ENCODE measurements at regions not wholly inside any gene's neighbourhood (a gene's known extent, or its start where the extent isn't known, plus 50 kb on each side); places are given as distances from the start of the nearest gene placed in this dataset.
"Not testable (repeated sequence)": the region's sequence is repeated elsewhere in the genome, so short reads cannot be mapped to it uniquely, and the experiment has no call there.

- no peak for DNase-seq (ENCODE audit: low spot score)
- Histone ChIP-seq H3K36me3 (ENCODE audit: insufficient read depth, low read length) (no peaks in the 10 kb centered on the region), H4K20me1 (ENCODE audit: insufficient read depth, low read length) (no peaks in the 10 kb centered on the region), H2AFZ (ENCODE audit: low read length) (no peak overlapping the region), H3K4me2 (ENCODE audit: low read length) (no peak overlapping the region), H3K79me2 (ENCODE audit: insufficient read depth, low read depth, low read length) (no peaks in the 10 kb centered on the region), H3K4me1 (ENCODE audit: insufficient read depth, low read length, poor library complexity, severe bottlenecking) (no peaks in the 10 kb centered on the region), H3K4me3 (ENCODE audit: low read depth, low read length, poor library complexity, severe bottlenecking) (no peak overlapping the region), H3K9me2 (ENCODE audit: insufficient read depth, low read length) (no peaks in the 10 kb centered on the region), H3K27ac (ENCODE audit: low read depth, low read length, poor library complexity, severe bottlenecking) (no peak overlapping the region), H3K9me3 (ENCODE audit: low read length) (no peaks in the 10 kb centered on the region)
- BruUV-seq (replicated peaks) = no TSS peak
- intact Hi-C loops (cut with micrococcal nuclease; ENCODE audit: unreplicated experiment) = no loop called here
- ChIA-PET POLR2A (no interaction called here), CTCF (ENCODE audit: unreplicated experiment) (no interaction called here)
- no peak for TF ChIP-seq EZH2phosphoT487 (IDR thresholded peaks at IDR 0.05; ENCODE audit: borderline replicate concordance, low read depth, low read length)
- TF ChIP-seq CTCF (conservative IDR thresholded peaks at IDR 0.05; ENCODE audit: low read length) = no peak
These were observed 177.3 kb downstream of the BANP start for GRCh38 chr16:88128556-88128955.

GRCh38 chr16:88129133-88129532 lies 177.9 kb downstream of the BANP start:
- H4K20me1 ChIP-seq (ENCODE audit: insufficient read depth, low read length); H3K9me3 ChIP-seq (ENCODE audit: low read length); BruUV-seq (replicated peaks); H3K9me2 ChIP-seq (ENCODE audit: insufficient read depth, low read length); H3K36me3 ChIP-seq (ENCODE audit: insufficient read depth, low read length); H3K79me2 ChIP-seq (ENCODE audit: insufficient read depth, low read depth, low read length); H3K27ac ChIP-seq (ENCODE audit: low read depth, low read length, poor library complexity, severe bottlenecking); CTCF ChIA-PET (ENCODE audit: unreplicated experiment); intact Hi-C loops (cut with micrococcal nuclease; ENCODE audit: unreplicated experiment); H3K4me2 ChIP-seq (ENCODE audit: low read length); H3K4me3 ChIP-seq (ENCODE audit: low read depth, low read length, poor library complexity, severe bottlenecking); POLR2A ChIA-PET; H3K4me1 ChIP-seq (ENCODE audit: insufficient read depth, low read length, poor library complexity, severe bottlenecking); DNase-seq (ENCODE audit: low spot score); H2AFZ ChIP-seq (ENCODE audit: low read length): not testable (repeated sequence)

GRCh38 chr16:88130016-88130415 lies 178.8 kb downstream of the BANP start:
- Histone ChIP-seq H3K4me3 (ENCODE audit: low read depth, low read length, poor library complexity, severe bottlenecking) (no peak overlapping the region), H3K36me3 (ENCODE audit: insufficient read depth, low read length) (no peaks in the 10 kb centered on the region), H3K9me3 (ENCODE audit: low read length) (no peaks in the 10 kb centered on the region), H4K20me1 (ENCODE audit: insufficient read depth, low read length) (no peaks in the 10 kb centered on the region), H3K9me2 (ENCODE audit: insufficient read depth, low read length) (no peaks in the 10 kb centered on the region), H3K27ac (ENCODE audit: low read depth, low read length, poor library complexity, severe bottlenecking) (no peak overlapping the region), H2AFZ (ENCODE audit: low read length) (no peak overlapping the region), H3K79me2 (ENCODE audit: insufficient read depth, low read depth, low read length) (no peaks in the 10 kb centered on the region), H3K4me2 (ENCODE audit: low read length) (no peak overlapping the region), H3K4me1 (ENCODE audit: insufficient read depth, low read length, poor library complexity, severe bottlenecking) (no peaks in the 10 kb centered on the region)
- no peak for TF ChIP-seq CTCF (conservative IDR thresholded peaks at IDR 0.05; ENCODE audit: low read length)
- no peak for TF ChIP-seq EZH2phosphoT487 (IDR thresholded peaks at IDR 0.05; ENCODE audit: borderline replicate concordance, low read depth, low read length)
- intact Hi-C loops (cut with micrococcal nuclease; ENCODE audit: unreplicated experiment) = no loop called here
- CTCF ChIA-PET (ENCODE audit: unreplicated experiment) = no interaction called here
- POLR2A ChIA-PET = no interaction called here
- DNase-seq (ENCODE audit: low spot score) = no peak
- no TSS peak for BruUV-seq (replicated peaks)

Measured in OCI-LY7 (cell line).